Left renal pelvis (tissue), 4 donors: ENCODE measurements at regions not wholly inside any gene's neighbourhood (a gene's known extent, or its start where the extent isn't known, plus 50 kb on each side); places are given as distances from the start of the nearest gene placed in this dataset.

Source experiments
- DNase-seq, 4 donors: peaks; one replicate each; pipeline ENCODE4 v3.0.0-alpha.2; 2013; ENCODE audit warnings: low read depth in 4 of 4, low spot score in 3 of 4

DNA sequence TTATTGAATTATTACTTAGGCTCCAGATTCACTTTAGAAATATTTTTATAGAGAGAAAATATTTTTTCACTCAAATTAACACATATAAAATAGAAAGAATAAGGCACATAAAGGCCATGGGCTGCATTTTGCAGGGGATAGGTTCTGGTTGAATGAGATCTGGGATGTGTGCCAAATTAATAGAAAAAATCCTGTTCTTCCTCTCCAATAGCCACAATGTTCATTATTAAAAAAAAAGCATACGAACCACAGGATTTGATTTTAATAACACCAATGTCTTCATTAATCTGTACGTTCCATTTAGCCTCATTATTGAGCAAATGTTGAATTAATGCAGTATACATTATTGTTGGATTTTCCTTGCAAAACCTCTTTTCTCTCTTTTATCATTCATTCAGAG is 622.8 kb upstream of the AGTR1 start:
- no peak for DNase-seq

GRCh38 chr3:148075771-148076716 is 621.7 kb upstream of the AGTR1 start:
- peak in 1 of 4 donors; percentile 29 for DNase-seq

GRCh38 chr3:148077318-148077923 is 620.3 kb upstream of the AGTR1 start:
- DNase-seq, result no peak

DNA sequence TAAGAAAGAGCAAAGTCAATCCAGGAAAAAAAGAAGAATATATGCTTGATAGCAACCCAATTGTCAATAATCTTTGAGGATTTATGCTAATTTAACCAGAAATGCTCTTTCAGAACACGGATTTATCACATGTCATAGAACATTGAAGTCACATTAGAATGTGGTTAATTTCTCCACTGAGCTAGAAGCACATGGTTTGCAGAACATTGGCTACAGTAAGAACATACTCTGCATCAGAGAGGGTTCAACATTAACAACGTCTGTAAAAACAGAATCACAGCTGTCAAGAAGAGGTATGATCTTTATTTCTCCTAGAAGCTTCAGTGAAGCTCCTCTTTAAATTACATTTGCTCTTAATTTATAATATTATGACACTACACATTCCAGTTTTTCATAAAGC is 619.7 kb upstream of the AGTR1 start:
- DNase-seq, result no peak

- no peak for DNase-seq
These were observed 619.0 kb upstream of the AGTR1 start for GRCh38 chr3:148078658-148079057.

GRCh38 chr3:148079370-148079769 is 618.3 kb upstream of the AGTR1 start:
- DNase-seq, result no peak

DNA sequence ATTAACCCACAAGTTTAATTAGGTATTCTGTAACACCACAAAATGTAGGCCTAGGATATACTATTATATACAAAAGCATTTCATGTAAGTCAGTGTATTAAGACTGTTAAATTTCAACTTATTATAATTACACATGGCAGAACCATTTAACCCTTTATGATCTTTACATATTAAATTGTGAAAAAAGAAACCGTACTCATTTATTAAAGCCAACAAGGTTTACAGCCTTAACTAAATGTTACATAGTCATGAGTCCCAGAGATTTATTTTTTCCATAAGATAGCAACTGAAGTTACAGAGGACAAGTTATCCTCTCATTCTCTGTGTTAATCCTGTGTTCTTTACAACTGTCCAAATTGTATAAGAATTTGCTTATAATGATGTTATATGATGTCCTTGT is 615.8 kb upstream of the AGTR1 start:
- no peak for DNase-seq

GRCh38 chr3:148082506-148083280 is 615.0 kb upstream of the AGTR1 start:
- no peak for DNase-seq

- DNase-seq, result no peak
These were observed 614.0 kb upstream of the AGTR1 start for GRCh38 chr3:148083526-148084182.

GRCh38 chr3:148084931-148085330 is 612.8 kb upstream of the AGTR1 start:
- DNase-seq, result no peak

GRCh38 chr3:148087601-148088371 is 609.9 kb upstream of the AGTR1 start:
- DNase-seq, result no peak

- DNase-seq, result no peak
These were observed 608.5 kb upstream of the AGTR1 start for GRCh38 chr3:148089171-148089570.

GRCh38 chr3:148090156-148090555 is 607.5 kb upstream of the AGTR1 start:
- DNase-seq, result no peak

DNA sequence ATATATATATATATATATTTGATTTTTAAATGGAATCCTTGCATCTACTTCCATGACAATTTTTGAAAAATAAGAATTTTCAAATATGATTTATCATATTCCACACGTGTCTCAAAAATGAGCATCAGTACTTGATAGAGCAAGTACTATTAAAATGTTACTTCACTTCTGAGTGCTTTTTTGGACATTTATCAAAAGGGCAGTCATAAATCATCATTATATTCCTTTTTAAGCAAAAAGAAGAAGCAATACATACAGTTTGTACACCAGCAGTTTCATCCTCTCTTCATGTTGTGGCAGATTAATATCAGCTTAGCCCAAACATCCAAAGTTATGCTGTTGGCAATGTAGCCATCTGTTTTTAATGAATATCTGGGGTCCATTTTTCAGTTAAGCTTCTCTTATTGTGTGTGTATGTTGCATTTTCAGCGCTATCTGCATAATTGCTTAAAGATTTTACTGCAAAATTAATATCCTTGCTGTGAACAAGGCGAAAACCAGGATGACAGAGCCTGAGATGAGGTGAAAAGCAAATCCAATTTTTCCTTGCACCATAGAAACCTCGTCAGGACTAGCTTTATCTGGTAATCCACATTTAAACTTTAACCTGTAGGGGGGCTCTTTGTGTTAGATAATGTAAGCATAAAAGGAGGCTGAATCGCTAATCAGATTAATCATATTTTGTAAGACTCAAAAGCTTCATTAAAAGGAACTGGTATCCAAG is 604.9 kb upstream of the AGTR1 start:
- no peak for DNase-seq

DNA sequence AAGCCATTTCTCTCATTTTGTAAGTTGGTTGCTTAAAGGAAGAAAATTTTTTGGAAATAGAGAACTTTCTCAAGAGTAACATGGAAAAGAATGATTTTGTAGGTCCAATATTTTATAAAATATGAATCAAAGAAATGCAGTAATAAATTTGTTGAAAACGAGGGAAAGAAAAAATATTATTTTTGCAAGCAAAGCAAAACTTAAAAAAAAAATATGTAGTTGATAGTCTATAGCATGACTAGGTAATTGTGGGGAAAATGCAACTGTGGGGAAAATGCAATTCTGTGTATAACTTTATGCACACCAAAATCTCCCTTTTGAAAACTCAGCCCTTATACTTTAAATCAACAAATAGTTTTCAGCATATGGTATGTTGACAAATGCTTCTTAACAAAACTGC is 604.0 kb upstream of the AGTR1 start:
- DNase-seq, result no peak

DNA sequence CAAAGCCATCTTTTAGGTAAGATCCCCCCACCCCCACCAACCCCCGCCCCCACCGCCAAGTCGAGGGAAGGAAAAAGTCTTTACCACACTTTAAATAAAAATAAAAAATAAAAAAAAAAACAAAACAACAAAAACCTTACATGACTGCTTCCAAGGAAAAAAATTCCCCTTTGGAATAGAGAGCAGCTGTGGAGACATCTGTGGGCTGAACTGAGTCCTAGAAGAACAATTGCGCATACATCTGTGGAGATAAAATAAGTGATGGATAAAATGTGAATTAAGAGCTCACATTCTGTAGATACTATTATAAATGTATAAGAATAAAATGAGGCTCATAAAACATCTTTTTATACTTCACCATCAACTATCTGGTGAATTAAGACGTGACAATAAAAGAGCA is 601.7 kb upstream of the AGTR1 start:
- no peak for DNase-seq

GRCh38 chr3:148100476-148100875 is 597.2 kb upstream of the AGTR1 start:
- no peak for DNase-seq

DNA sequence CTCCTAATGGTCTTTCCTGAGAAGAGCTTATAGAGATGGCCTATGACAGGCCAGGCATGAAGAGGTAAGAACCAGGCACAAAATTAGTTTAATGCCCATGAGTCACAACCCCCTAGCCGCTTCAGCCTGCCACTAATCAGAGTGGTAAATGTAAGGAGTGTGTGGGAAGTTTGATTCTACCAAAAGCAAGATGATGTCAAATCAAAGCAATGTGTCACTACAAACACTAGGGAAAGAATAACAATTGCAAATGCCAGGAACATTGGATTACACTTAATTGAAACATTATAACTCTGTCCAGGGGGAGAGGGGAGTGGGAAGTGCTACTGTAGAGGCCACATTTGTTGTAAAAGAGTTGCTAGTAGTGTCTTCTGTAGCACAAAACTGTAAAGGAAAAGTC is 596.6 kb upstream of the AGTR1 start:
- no peak for DNase-seq

GRCh38 chr3:148102156-148102555 is 595.5 kb upstream of the AGTR1 start:
- DNase-seq, result no peak
